ENCODE measurements at regions not wholly inside any gene's neighbourhood (a gene's known extent, or its start where the extent isn't known, plus 50 kb on each side); places are given as distances from the start of the nearest gene placed in this dataset.
"Not testable (repeated sequence)": the region's sequence is repeated elsewhere in the genome, so short reads cannot be mapped to it uniquely, and the experiment has no call there.

DNA sequence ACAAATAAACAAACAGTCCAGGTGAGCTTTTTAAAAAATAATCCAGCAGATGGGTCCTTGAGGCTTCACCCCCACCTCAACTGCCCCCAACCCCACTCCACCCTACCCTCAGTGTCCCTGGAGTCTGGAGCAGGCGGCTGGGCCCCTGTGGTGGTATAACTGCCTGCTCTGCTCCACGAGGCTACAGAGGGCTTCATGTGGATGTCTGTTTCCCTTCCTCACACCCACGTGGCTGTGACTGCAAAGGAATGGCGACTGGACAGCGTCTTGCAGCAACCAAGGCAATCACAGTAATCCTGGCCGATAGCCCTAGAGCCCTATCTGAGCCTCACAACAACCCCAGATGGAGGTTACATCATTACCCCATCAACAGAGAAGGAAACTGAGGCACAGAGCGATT, 76.5 kb downstream of the SLC2A10 start:
- no peak for DNase-seq

DNA sequence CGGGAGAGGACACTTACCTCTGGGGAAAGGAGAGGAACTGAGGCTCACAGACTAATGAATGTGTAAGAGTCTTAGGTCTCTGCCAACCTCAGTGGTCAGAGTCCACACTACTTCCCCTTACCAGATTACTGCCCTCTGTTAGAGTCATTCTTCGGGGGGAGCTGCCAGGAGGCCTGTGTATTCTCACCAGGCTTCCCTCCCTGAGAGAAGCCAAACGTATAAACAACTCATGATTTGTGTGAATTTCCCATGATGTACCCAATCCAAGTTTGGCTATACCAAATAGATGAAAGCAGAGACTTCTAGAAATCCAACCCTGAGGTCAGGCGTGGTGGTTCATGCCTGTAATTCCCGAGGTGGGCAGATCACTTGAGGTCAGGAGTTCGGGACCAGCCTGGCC, 77.1 kb downstream of the SLC2A10 start:
- no peak for DNase-seq

DNA sequence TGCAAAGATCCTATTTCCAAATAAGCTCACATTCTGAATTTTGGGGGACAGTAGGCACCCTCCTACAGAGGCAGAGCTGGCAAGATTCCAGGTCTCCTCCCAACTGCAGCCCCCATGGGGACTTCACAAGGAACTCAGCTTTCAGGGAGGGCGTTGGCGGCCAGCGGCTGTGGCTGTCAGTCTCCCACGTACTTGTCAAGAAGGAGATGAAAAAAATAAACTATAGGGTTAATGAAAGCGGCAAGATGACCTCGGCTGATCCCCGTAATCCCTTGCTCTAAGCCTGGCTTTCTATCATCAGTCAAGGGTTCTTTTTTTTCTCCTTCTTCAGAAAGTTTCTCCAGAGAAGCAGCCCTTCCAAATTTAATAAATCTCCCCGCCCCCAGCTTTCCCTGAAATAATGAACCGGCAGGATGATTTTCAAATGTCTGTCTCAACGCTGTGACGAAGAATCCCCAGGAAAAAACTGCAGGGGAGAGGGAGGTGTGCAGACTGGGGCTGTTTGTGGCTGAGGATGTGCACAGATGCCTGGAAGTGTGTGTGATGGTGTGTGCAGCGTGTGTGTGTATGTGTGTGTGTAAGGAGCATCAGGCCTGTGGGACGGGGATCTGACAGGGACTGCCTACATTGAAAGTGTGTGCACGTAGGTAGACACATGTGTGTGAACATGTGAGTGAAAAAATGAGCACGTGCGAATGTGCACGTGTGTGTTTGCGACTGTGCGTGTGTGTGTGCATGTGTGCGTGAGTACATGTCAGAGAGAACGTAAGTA, 78.7 kb downstream of the SLC2A10 start:
- DNase-seq, result no peak

DNA sequence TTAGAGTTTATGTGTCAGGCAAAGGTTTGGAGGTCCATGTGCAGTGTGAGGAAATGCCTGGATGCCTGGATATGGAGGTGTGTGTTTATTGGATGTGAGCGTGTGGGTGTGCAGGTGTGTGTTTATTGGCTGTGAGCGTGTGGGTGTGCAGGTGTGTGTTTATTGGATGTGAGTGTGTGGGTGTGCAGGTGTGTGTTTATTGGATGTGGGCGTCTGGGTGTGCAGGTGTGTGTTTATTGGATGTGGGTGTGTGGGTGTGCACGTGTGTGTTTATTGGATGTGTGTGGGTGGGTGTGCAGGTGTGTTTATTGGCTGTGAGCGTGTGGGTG, 79.3 kb downstream of the SLC2A10 start:
- not testable (repeated sequence) for DNase-seq

DNA sequence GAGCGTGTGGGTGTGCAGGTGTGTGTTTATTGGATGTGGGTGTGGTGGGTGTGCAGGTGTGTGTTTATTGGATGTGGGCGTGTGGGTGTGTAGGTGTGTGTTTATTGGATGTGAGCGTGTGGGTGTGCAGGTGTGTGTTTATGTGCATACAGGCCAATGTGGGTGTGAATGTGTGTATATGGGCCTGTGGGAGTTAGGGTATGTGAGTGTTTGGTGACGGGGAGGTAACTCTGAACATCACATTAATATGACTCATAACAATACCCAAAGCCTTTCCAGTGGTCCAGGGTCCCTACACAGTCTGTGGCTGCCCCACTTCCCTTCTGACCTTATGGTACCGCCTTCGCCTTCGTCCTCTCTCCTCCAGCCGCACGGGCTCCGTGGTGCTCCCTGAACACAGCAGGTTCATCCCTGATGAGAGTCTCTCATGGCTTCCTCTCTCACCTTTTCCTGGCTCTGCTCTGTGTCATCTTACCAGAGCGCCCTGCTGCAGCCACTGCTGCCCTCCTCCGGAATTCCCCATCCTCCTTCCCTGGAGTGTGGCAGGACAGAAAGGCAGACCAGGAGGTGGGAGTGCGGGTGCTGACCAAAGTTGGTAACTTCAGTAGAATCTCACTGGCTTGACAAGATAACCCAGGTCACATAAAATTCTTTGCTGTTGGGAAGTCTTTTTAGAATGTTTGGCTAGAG, 80.0 kb downstream of the SLC2A10 start:
- DNase-seq, result no peak

DNA sequence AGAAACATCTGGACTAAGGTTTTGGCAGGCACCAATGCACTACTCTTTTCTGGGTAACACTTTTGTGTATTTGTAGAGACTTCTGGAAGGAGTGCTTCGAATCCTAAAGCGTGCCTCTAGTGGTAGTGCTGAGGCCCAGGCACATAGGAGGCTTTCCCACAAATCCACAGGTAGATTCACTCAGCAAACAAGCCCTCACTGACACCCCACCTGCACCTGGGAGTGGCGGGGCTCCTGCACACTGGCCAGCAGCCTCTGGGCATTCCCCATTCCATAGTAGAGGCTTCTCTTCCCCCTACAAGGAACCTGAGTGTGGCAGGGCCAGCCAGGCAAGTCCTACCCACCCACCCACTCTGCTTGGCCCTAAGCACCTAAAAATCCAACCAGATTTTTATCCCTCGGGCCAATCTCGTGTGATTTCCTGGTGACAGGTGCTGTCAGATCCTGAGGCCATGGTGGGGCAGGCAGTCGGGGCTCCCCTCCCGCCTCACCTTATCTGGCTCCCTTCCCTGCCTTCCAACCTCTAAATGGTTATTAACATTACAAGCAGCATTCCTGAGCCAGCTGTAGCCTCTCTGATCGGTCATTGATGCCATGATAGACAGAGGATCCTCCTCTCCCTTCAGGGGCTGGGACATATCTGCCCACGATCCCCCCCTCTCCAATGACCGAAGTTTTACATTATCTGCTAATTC, 82.4 kb downstream of the SLC2A10 start:
- DNase-seq, result no peak

DNA sequence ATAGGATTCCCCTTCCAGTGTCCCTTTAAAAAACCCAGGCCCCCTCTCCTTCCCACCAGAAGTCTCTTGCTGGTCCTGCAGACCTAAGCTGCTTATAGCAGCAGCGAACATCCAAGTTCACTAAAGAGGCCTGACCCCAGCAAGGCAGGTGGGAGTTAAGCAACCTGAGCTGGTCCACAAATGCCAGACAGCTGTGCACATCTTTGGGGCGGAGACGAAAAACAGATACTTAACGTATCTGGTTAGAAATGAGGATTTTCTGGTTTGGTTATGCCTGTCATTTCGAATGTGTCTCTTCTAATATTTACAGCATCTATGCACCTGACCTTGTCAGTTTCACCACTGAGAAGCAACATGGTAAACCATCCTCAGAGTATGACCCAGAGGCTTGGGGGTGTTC, 87.8 kb downstream of the SLC2A10 start:
- DNase-seq, result no peak

DNA sequence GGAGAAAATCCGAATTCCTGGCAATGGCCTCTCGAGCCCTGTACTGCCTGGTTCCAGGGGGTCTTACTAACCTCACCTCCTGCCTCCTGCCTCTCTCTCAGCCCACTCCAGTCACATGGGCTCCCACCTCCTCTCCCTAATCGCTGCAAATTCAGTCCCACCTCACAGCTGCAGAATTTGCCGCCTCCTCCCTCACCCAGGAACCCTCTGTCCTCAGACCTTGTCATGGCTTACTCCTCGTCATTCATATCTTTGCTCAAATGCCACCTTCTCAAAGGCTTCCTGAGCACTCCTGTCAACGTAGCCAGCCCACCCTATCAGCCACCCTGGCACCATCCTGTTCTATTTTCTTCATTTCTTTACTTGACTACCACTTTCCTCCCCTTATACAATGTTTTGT, 89.0 kb downstream of the SLC2A10 start:
- DNase-seq, result no peak

DNA sequence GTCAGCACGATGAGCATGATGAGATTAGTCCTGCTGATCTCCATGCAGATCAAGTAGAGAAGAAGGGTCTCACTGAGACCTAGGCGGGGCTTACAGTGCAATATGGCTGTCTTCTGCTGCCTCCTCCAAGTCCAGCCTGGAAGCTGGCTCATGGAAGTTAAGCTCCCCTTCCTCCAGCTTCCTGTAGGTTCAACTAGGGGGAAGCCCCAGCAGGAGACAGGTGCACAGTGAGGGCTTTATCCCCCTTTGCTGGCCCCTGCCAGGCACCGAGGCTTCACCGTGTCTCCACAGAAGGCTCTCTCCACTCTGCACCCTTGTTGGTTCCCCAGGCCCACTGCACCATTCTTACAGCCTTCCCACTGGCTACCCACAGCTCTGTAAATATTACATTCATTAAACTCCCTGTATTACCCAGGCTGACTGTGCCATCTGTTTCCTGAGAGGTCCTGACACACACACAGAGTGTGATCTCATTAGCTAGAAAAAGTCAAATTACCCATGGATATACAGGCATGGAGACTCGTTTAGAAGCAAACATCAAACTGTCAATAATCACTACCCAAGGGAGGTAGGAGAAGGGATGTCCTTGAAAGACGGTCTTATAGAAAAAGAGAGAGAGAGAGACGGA, 90.4 kb downstream of the SLC2A10 start:
- DNase-seq, result peak; percentile 51

DNA sequence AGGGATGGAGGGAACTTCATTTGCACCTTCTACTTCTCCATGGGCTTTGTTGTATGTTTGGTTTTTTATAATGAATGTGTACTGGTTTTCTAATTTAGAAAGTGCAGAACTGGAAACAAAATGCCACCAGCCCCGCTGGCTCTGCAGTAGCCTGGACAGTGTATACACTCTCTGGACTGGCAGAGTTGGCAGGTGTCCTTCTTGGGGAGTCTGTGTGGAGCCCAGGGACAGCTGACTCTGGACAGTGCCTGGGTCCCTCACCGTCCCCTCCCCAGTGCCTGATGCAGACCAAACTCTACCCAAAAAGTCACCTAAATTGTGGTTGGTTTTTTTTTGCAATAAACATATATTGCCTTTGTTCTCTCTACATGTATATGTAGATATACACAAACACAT, 91.0 kb downstream of the SLC2A10 start:
- no peak for DNase-seq

DNA sequence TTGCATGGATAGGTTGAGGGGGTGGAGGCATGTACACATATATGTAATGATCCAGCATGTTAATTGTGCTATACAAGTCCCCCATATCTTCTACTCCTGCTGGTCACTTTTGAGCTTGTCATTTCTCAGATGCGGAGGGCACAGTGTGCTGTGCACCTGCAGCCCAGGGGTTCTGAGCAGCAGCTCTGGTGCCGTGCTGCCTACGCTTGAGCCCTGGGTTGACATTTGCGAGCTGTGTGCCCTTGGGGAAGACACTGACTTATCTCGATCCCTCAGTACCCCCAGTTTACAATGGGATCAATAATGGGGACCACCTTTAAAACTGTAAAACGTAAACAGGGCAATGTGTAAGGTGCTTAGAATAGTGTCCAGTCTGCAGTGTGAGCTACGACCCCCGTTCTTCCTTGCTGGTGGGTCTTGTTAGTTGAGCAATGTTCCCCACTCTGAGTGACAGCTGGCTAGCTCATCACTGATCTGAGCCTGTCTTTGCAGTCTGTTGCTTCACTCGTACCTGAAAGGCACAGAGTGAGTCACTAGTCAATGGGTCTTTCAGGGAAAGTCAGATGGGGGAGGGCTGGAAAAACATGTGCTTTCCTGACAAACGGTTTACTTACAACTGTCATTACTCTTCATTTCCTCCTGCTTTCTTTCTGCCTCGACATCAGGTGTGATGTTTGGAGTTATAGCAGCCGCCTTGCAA, 91.7 kb downstream of the SLC2A10 start:
- no peak for DNase-seq

DNA sequence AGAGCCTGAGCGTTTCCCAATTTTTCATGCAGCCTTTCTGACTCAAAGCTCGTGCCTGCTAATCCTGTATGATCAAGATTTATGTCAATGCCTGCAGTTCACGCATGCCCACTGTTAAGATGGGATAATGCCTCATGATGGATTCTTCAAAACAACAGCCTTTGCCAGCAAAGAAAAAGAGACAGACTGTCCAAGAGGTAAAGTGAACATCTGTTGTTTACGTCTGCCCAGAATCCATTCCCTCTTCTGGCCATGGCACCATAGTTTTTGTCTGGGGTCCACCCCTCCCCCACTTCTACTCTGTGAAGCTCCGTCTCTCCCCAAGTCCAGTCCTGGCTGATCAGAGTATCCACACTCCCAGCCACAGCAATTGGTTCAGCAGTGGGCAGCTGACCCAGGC, 91.9 kb upstream of the EYA2 start:
- DNase-seq, result no peak

DNA sequence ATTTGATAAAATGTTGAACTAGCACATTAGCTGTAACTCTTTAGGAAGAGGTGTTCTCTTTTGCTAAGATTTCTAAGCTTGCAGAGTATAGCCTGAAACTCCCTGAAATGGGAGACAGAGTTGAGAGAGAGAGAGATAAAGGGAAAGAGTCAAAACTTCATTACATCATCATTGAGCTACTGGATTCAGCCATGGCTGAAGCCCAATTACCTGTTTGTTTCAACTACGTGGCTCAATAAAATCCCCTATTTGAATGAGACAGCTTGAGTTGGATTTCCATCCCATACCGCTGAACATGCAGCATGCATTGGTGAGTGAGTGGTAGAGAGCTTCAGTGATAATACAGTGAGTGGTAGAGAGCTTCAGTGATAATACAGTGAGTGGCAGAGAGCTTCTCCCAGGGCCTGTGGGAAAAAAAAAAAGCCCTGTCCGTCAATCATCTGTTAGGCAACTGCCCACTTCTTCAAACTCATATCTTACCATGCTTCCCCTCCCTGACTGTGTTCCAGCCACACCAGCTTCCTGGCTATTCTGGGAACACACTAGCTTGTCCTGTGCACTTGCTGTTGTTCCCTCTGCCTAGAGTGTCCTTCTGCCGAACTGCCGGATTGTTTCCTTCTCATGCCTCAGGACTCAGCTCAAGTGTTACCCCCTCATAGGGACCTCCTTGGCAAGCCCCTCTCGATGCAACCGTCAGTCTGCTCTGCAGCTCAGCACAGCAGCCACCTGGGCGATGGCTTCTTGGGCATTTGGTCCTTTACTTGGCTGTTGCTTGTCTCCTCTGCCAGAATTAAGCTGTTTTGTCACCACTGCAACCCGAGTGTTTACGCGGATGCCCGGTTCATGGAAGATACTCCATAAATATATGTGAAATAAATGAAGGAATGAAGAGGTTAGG, 91.3 kb upstream of the EYA2 start:
- no peak for DNase-seq

DNA sequence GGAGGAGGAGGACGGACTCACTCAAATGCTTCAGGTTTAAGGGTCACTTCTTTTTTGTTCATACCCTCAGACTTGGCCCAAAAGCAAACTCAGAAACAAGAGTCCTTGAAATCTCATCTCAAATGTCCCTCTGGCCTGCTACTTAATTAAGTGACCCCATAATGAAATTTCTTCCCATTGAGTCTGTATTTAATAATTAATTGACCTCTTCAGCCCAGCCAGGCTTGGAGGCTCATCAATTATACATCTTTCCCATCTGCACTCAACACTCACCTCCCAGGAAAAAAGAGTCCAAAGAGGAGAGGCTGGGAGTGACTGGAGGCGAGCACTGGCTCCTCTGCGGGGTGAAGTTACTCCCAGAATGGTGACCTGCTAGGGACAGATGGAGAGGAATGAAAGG, 90.5 kb upstream of the EYA2 start:
- no peak for DNase-seq

DNA sequence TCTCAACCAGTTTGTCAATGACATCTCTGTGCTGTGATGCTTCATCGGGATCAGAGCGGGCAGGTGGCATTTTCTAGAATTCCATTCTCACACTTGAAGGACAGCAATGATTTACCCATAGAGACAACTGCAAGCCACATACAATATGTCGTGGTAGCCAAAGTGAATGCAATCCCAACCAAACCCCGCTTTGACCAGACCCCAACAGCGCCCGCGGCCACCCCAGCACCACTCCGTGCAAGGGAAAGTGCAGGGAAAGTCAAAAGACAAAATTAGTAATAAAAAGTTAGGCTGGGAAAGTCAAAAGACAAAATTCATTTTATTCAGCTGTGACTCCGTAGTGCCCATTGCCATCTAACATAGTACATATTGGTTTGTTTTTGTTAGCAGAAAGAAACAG, 88.8 kb upstream of the EYA2 start:
- DNase-seq, result no peak

DNA sequence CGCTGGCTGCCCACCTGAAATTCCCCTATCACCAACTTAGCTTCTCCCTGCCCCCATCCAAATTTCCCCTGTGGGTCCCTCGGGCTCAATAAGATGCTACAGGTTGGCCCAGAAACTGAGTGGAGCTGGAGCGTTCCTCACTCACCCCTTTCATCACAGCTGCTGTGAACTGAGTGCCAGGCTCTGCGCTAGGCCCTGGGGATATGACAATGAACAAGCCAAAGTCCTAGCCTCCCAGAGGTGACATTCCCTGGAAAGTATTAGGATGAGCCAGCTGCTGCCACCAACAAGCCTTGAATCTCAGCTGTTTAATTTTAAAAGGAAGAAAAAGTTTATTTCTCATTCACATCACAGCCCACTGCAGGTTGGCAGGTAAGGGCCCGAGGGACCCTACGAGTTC, 86.6 kb upstream of the EYA2 start:
- no peak for DNase-seq

DNA sequence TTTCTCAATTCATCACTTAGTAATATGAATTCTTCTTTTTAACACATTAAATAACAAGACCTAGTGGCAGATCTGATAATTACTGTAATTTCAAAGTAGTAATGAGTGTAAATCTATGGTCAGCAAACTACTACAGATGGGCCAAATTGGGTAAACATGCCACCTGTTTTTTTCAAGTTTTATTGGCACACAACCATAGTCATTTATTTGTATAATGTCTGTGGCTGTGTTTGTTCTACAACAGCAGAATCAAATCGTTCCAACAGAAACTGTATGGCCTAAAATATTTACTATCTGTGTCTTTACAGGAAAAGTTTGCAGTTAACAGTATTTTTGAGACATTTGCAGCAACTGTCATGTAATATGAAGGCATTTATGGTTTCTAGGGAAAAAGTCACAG, 86.1 kb upstream of the EYA2 start:
- peak; percentile 86 for DNase-seq

DNA sequence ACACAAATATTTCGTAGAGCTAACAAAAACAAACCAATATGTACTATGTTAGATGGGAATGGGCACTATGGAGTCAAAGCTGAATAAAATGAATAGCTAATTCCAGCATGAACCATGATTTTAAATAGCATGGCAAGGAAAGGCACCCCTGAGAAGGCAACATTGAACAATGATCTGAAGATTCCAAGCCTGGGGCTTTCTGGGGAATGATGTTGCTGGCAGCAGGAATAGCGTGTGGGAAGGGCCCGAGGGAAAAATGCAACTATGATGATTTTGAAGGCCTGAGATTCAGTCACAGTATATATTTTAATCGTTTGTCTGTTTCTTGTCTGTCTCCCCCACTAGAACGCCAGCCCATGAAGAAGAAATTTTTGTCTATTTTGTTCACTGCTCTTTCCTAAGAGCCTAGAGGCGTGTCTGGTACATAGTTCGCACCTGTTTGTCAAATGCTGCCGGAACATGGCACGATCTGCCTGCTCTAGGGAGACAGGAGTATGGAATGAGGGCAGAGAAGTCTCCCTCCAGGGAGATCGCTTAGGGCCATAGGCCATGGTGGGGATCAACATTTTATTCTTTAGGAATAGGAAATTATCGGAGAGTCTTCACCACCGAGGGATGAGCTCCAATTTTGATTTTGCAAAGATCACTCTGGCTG, 84.8 kb upstream of the EYA2 start:
- no peak for DNase-seq

DNA sequence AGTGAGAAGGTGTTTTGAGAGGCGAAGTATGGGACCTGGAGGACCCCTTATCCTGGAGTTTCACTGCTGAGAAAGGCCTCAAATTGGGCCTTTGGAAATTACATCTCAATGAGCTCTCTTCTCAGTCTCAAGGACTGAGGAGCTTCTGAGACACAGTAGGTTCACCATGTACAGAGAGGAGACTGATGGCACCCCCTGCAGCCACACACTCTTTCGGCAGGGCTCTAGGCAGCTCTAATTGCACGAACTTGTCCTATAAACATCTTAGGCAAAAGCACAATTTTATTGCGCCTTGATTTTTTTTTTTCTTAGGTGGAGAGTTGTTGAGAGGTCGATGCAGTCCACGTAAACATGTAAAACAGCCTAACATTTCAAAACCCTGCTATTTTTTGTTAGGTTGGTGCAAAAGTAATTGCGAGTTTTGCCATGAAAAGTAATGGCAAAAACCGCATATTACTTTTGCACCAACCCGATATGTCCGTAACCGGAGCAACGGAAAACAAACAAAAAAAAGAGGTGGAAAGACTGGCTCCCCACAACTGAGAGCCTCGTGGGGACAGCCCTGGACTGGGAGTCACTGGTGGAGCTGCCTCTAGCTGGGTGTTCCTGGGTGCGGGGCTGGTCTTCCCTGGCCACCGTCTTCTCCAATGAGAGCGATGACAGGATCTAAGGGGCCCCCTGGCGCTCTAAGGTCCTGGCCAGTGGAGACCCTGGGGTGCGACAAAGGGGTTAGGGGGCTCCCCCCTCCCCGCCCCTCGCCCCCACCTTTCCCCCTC, 84.0 kb upstream of the EYA2 start:
- no peak for DNase-seq

DNA sequence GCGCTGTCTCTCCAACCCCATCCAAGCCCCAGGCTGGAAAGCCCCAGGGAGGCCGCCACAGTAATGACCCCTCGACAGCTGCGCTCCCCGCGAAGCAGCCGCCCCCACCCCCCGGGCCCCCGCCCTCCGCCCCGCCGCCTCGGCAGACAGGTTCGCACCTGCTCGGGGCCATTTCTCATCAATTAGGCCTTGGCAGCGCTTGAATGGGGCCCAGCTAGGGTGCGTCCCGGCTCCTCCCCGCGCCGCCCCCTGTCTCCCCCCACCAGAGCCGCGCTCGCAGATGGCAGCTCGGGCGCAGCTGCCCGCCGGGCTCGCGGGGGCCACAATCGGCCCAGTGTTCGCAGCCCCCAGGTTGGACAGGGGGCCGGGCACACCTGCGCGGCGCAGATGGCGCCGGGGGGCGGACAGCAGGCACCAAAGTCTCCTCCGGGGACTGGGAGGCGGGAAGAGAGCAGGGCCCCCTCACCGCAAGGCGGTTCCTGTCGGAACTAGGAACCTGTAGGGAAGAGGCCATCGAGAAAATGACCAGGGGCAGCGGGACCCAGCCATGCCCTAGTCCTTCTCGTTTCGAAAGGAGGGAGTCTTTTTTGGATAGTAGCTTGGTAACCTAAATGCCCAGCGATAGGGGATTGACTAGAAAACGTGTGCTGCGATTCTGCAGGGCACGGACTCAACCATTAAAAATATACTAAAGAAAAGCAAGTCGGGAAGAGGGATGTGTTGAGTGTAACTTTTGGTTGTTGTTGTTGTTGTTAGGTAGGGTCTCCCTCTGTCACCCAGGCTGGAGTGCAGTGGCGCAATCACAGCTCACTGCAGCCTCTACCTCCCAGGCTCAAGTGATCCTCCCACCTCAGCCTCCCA, 83.2 kb upstream of the EYA2 start:
- DNase-seq, result peak; percentile 53
